Spleen (tissue), 7 donors: ENCODE measurements at regions not wholly inside any gene's neighbourhood (a gene's known extent, or its start where the extent isn't known, plus 50 kb on each side); places are given as distances from the start of the nearest gene placed in this dataset.
"Not testable (repeated sequence)": the region's sequence is repeated elsewhere in the genome, so short reads cannot be mapped to it uniquely, and the experiment has no call there.

Source experiments
- POLR2A ChIP-seq, 3 donors: fragments of 450-650 bp; IDR thresholded peaks; one replicate each; pipeline ENCODE4 v1.5.1; 2017; ENCODE audit warnings: antibody characterized with exemption in 3 of 3, mild to moderate bottlenecking in 1 of 3
- TF ChIP-seq, protein P1 (sequence below), 11 experiments: fragments of 200-600 bp in 7 of 11; fragments of 450-650 bp in 4 of 11; sonication (generic) in 4 of 11; IDR thresholded peaks in 8 of 11; conservative IDR thresholded peaks in 3 of 11; 1 replicate in 7 of 11; 2 replicates in 4 of 11; pipeline versions ENCODE4 v1.4.0 to v1.8.0; 2016 to 2021; ENCODE audit warnings: antibody characterized with exemption in 11 of 11, inconsistent platforms in 4 of 11, mild to moderate bottlenecking in 1 of 11
- donor health status: DM: no; HTN: no; CAD: no; lungs with moderate emphysema.
- donor health status: DM: no; HTN: no; CAD: no.
- donor health status: DM: no; HTN: no; CAD: no.

DNA sequence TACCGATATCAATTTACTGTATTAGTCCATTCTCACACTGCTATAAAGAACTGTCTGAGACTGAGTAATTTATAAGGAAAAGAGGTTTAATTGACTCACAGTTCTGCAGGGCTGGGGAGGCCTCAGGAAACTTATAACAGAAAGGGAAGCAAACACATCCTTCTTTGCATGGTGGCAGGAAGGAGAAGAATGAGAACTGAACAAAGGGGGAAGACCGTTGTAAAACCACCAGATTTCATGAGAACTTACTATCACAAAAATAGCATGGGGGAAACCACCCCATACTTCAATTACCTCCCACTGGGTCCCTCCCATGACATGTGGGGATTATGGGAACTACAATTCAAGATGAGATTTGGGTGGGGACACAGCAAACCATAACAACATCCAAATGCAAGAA lies 239.7 kb downstream of the SQOR start:
- TF ChIP-seq, protein P1, sequence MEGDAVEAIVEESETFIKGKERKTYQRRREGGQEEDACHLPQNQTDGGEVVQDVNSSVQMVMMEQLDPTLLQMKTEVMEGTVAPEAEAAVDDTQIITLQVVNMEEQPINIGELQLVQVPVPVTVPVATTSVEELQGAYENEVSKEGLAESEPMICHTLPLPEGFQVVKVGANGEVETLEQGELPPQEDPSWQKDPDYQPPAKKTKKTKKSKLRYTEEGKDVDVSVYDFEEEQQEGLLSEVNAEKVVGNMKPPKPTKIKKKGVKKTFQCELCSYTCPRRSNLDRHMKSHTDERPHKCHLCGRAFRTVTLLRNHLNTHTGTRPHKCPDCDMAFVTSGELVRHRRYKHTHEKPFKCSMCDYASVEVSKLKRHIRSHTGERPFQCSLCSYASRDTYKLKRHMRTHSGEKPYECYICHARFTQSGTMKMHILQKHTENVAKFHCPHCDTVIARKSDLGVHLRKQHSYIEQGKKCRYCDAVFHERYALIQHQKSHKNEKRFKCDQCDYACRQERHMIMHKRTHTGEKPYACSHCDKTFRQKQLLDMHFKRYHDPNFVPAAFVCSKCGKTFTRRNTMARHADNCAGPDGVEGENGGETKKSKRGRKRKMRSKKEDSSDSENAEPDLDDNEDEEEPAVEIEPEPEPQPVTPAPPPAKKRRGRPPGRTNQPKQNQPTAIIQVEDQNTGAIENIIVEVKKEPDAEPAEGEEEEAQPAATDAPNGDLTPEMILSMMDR (IDR thresholded peaks at IDR 0.05 in 8 of 11, conservative IDR thresholded peaks at IDR 0.05 in 3 of 11), result not testable (repeated sequence)
- TF ChIP-seq POLR2A (IDR thresholded peaks at IDR 0.05), result not testable (repeated sequence)
